A549 (cell line): ENCODE measurements at regions not wholly inside any gene's neighbourhood (a gene's known extent, or its start where the extent isn't known, plus 50 kb on each side); places are given as distances from the start of the nearest gene placed in this dataset.

Experiments
- ATAC-seq, 2 experiments: fragments of 200-7000 bp in 1 of 2; fragments of >200 bp in 1 of 2; cut with Nextera tagmentation in 1 of 2; cut with Tn5 transposase in 1 of 2; 3 replicates each; pipeline versions ENCODE4 v1.8.0 to v1.9.1; 2018 to 2020; ENCODE audit warnings: mild to moderate bottlenecking in 1 of 2, moderate library complexity in 1 of 2
- CTCF ChIA-PET: fragments of 300-600 bp; sonication (Branson Sonifier 250); formaldehyde crosslinking; extraction: SDS; loops from one replicate; lab custom pipeline; 2021; ENCODE audit warnings: antibody characterized with exemption, inconsistent platforms; lab: Yijun Ruan, JAX
- POLR2A ChIA-PET: fragments of 350-600 bp; formaldehyde crosslinking; extraction: SDS; loops from one replicate; lab custom pipeline; 2021; ENCODE audit warnings: antibody characterized with exemption, inconsistent platforms; lab: Yijun Ruan, JAX
- DNase-seq, 2 experiments: peaks; one replicate each; pipeline versions ENCODE4 v3.0.0 to v3.0.0-alpha.2; 2011 to 2016; ENCODE audit warnings: low read depth in 1 of 2, low spot score in 1 of 2
- FAIRE-seq: peaks from 2 replicates; lab custom pipeline; 2011; peaks lifted over from hg19 to GRCh38; lab: Jason Lieb, UNC
- H3K27ac ChIP-seq, 2 experiments: fragments of >200 bp; sonication (Bioruptor Twin); formaldehyde crosslinking; 3 replicates each; pipeline ENCODE4 v1.5.1; 2016 to 2017
- H3K4me1 ChIP-seq: fragments of >200 bp; sonication (Bioruptor Twin); formaldehyde crosslinking; 3 replicates; pipeline ENCODE4 v1.6.1; 2016
- H3K4me2 ChIP-seq: fragments of >200 bp; sonication (Bioruptor Twin); formaldehyde crosslinking; 3 replicates; pipeline ENCODE4 v1.6.1; 2016
- H3K4me3 ChIP-seq: fragments of >200 bp; sonication (Bioruptor Twin); formaldehyde crosslinking; 3 replicates; pipeline ENCODE4 v1.5.1; 2016
- H3K9me3 ChIP-seq: fragments of >200 bp; sonication (Bioruptor Twin); formaldehyde crosslinking; 3 replicates; pipeline ENCODE4 v1.6.1; 2016
- CEBPB ChIP-seq, 2 experiments: fragments of >200 bp in 1 of 2; sonication (Bioruptor Twin) in 1 of 2; formaldehyde crosslinking in 1 of 2; IDR thresholded peaks; 2 replicates each; pipeline ENCODE4 v1.6.1; 2012 to 2016
- CHD2 ChIP-seq: fragments of 150-350 bp; IDR thresholded peaks from 2 replicates; pipeline ENCODE4 v1.6.1; 2014; ENCODE audit warnings: low read length; ENCODE audit not compliant: partially characterized antibody
- CHD4 ChIP-seq: fragments of 200-600 bp; sonication (generic); IDR thresholded peaks from 2 replicates; pipeline ENCODE4 v1.6.1; 2016; ENCODE audit warnings: antibody characterized with exemption, mild to moderate bottlenecking, borderline replicate concordance
- E2F6 ChIP-seq: IDR thresholded peaks from 2 replicates; pipeline ENCODE4 v1.6.1; 2012; ENCODE audit warnings: low read depth, borderline replicate concordance
- EHF ChIP-seq: fragments of 250-450 bp; sonication (Bioruptor Pico); IDR thresholded peaks from 2 replicates; pipeline ENCODE4 v1.5.0; 2020; ENCODE audit warnings: mild to moderate bottlenecking
- EP300 ChIP-seq, 2 experiments: fragments of >200 bp; sonication (Bioruptor Twin); formaldehyde crosslinking; IDR thresholded peaks; 2 replicates in 1 of 2; 3 replicates in 1 of 2; pipeline ENCODE4 v1.6.1; 2016 to 2017
- FOXS1 ChIP-seq: fragments of 250-450 bp; sonication (Bioruptor Pico); IDR thresholded peaks from 2 replicates; pipeline ENCODE4 v1.5.0; 2020; ENCODE audit warnings: mild to moderate bottlenecking, moderate library complexity
- GATA3 ChIP-seq: IDR thresholded peaks from 2 replicates; pipeline ENCODE4 v1.6.1; 2012; ENCODE audit warnings: borderline replicate concordance
- HES2 ChIP-seq: fragments of >200 bp; sonication (Bioruptor Twin); formaldehyde crosslinking; IDR thresholded peaks from 2 replicates; pipeline ENCODE4 v1.6.1; 2016
- HEYL ChIP-seq: fragments of 250-450 bp; sonication (Bioruptor Pico); IDR thresholded peaks from 2 replicates; pipeline ENCODE4 v1.8.0; 2021; ENCODE audit warnings: mild to moderate bottlenecking, moderate library complexity
- HMGXB4 ChIP-seq: fragments of 250-450 bp; sonication (Bioruptor Pico); IDR thresholded peaks from 2 replicates; pipeline ENCODE4 v1.5.0; 2021; ENCODE audit warnings: mild to moderate bottlenecking, moderate library complexity, borderline replicate concordance
- HOXB13 ChIP-seq: fragments of 250-450 bp; sonication (Bioruptor Pico); IDR thresholded peaks from 2 replicates; pipeline ENCODE4 v1.5.0; 2020; ENCODE audit warnings: low read depth, mild to moderate bottlenecking, moderate library complexity
- HOXB5 ChIP-seq: fragments of 250-450 bp; sonication (Bioruptor Pico); IDR thresholded peaks from 2 replicates; pipeline ENCODE4 v1.5.0; 2020; ENCODE audit warnings: mild to moderate bottlenecking, moderate library complexity
- MAX ChIP-seq: IDR thresholded peaks from 2 replicates; pipeline ENCODE4 v1.6.1; 2012
- MAZ ChIP-seq: fragments of 150-350 bp; IDR thresholded peaks from 2 replicates; pipeline ENCODE4 v1.6.1; 2014; ENCODE audit warnings: antibody characterized with exemption, low read depth, low read length, borderline replicate concordance
- NFE2L2 ChIP-seq: fragments of 150-350 bp; conservative IDR thresholded peaks from 2 replicates; pipeline ENCODE4 v1.6.1; 2014; ENCODE audit warnings: low read length
- PHF8 ChIP-seq: fragments of 200-600 bp; sonication (generic); IDR thresholded peaks from 2 replicates; pipeline ENCODE4 v1.6.1; 2016; ENCODE audit warnings: low read depth, mild to moderate bottlenecking, antibody characterized with exemption, moderate library complexity, borderline replicate concordance
- POLR2AphosphoS2 ChIP-seq: conservative IDR thresholded peaks from 2 replicates; pipeline ENCODE4 v1.6.1; 2012; ENCODE audit warnings: low read length, improper control_type of control experiment, inconsistent platforms
- RFX5 ChIP-seq: fragments of 450-650 bp; IDR thresholded peaks from 2 replicates; pipeline ENCODE4 v1.7.1; 2014; ENCODE audit warnings: antibody characterized with exemption, mild to moderate bottlenecking, moderate library complexity
- SMC3 ChIP-seq: fragments of >200 bp; sonication (Bioruptor Twin); formaldehyde crosslinking; IDR thresholded peaks from 3 replicates; pipeline ENCODE4 v1.6.1; 2018; ENCODE audit warnings: inconsistent platforms
- SREBF2 ChIP-seq: fragments of 450-650 bp; IDR thresholded peaks from 2 replicates; pipeline ENCODE4 v1.6.1; 2014; ENCODE audit warnings: mild to moderate bottlenecking, moderate library complexity
- TFCP2L1 ChIP-seq: fragments of 250-450 bp; sonication (Bioruptor Pico); IDR thresholded peaks from 2 replicates; pipeline ENCODE4 v1.5.0; 2021; ENCODE audit warnings: mild to moderate bottlenecking
- TP53 ChIP-seq: fragments of 250-450 bp; sonication (Bioruptor Pico); IDR thresholded peaks from 2 replicates; pipeline ENCODE4 v1.5.0; 2021; ENCODE audit warnings: mild to moderate bottlenecking, moderate library complexity
- ZC3H11A ChIP-seq: fragments of 450-650 bp; IDR thresholded peaks from 2 replicates; pipeline ENCODE4 v1.6.1; 2014; ENCODE audit warnings: antibody characterized with exemption, mild to moderate bottlenecking
- ZNF302 ChIP-seq: fragments of 250-450 bp; sonication (Bioruptor Pico); IDR thresholded peaks from 2 replicates; pipeline ENCODE4 v1.9.0; 2021; ENCODE audit warnings: inconsistent platforms, mild to moderate bottlenecking, moderate library complexity
- ZSCAN20 ChIP-seq: fragments of 250-450 bp; sonication (Bioruptor Pico); IDR thresholded peaks from 2 replicates; pipeline ENCODE4 v1.8.0; 2022; ENCODE audit warnings: mild to moderate bottlenecking, moderate library complexity
- WGBS: methylation state at CpG from one replicate; pipeline ENCODE4 v1.1.6; 2017; ENCODE audit errors: missing lambda C conversion rate; 5-methylcytosine and 5-hydroxymethylcytosine counted together

- Histone ChIP-seq H3K4me3 (no peak overlapping the region), H3K4me1 (no peaks in the 10 kb centered on the region), H3K27ac (no peak overlapping the region), H3K4me2 (no peak overlapping the region), H3K9me3 (no peaks in the 10 kb centered on the region)
- FAIRE-seq (no peak), ATAC-seq (no peak), DNase-seq (no peak)
- POLR2A ChIA-PET, result no interaction called here
- CTCF ChIA-PET, result interaction anchor here (1.0 kb wide), 1 partner anchor 324 kb away, joined by 3 read pairs; no protein-coding TSS in a partner anchor
- WGBS, result 33% methylated on average over 1 of the region's 1 CpG
- TF ChIP-seq CHD2 (no peak), HEYL (CRISPR knock-in tag) (no peak), ZNF302 (CRISPR knock-in tag) (no peak), ZC3H11A (no peak), HMGXB4 (CRISPR knock-in tag) (no peak), CEBPB (IDR thresholded peaks at IDR 0.05) (no peak), MAX (no peak), E2F6 (no peak), PHF8 (no peak), SMC3 (no peak), GATA3 (no peak), HES2 (no peak), NFE2L2 (no peak), TP53 (CRISPR knock-in tag) (no peak), FOXS1 (CRISPR knock-in tag) (no peak), TFCP2L1 (no peak), RFX5 (no peak)
Observed at GRCh38 chr15:72911626-72912025, 128.1 kb upstream of the ADPGK start.

GRCh38 chr15:72908713-72909112 is 125.2 kb upstream of the ADPGK start:
- DNase-seq, result no peak
- no peaks in the 10 kb centered on the region for H3K4me1 ChIP-seq
- no peak overlapping the region for H3K4me3 ChIP-seq
- ATAC-seq, result no peak
- TF ChIP-seq MAX (no peak), CEBPB (IDR thresholded peaks at IDR 0.05) (no peak), SREBF2 (no peak), ZC3H11A (no peak), EP300 (IDR thresholded peaks at IDR 0.05) (no peak), ZSCAN20 (CRISPR knock-in tag) (no peak), POLR2AphosphoS2 (no peak), MAZ (no peak), CHD4 (no peak), EHF (CRISPR knock-in tag) (no peak), ZNF302 (CRISPR knock-in tag) (no peak), HOXB13 (no peak), GATA3 (no peak), HOXB5 (CRISPR knock-in tag) (no peak), HMGXB4 (CRISPR knock-in tag) (no peak)
- H3K27ac ChIP-seq, result no peak overlapping the region
- CTCF ChIA-PET, result no interaction called here
- no peak for FAIRE-seq
- no peaks in the 10 kb centered on the region for H3K9me3 ChIP-seq
- POLR2A ChIA-PET, result no interaction called here
- 64% methylated on average over 4 of the region's 4 CpGs for WGBS
- no peak overlapping the region for H3K4me2 ChIP-seq
